IPS-15b (cell line): ENCODE measurements at regions not wholly inside any gene's neighbourhood (a gene's known extent, or its start where the extent isn't known, plus 50 kb on each side); places are given as distances from the start of the nearest gene placed in this dataset.

Experiments used
- H3K27me3 ChIP-seq: one replicate; pipeline ENCODE4 v1.6.1; 2013; ENCODE audit warnings: low read length; ENCODE audit not compliant: control insufficient read depth, insufficient read depth
- H3K36me3 ChIP-seq: one replicate; pipeline ENCODE4 v1.6.1; 2013; ENCODE audit warnings: low read length; ENCODE audit not compliant: control insufficient read depth, insufficient read depth
- H3K4me1 ChIP-seq: one replicate; pipeline ENCODE4 v1.6.1; 2013; ENCODE audit warnings: mild to moderate bottlenecking, low read length; ENCODE audit not compliant: control insufficient read depth, insufficient read depth
- H3K4me3 ChIP-seq: one replicate; pipeline ENCODE4 v1.5.1; 2013; ENCODE audit warnings: low read depth, low read length
- H3K9ac ChIP-seq: one replicate; pipeline ENCODE4 v1.6.1; 2013; ENCODE audit warnings: low read depth, mild to moderate bottlenecking, low read length
- H3K9me3 ChIP-seq: one replicate; pipeline ENCODE4 v1.6.1; 2013; ENCODE audit warnings: mild to moderate bottlenecking, low read length; ENCODE audit not compliant: control insufficient read depth, insufficient read depth

DNA sequence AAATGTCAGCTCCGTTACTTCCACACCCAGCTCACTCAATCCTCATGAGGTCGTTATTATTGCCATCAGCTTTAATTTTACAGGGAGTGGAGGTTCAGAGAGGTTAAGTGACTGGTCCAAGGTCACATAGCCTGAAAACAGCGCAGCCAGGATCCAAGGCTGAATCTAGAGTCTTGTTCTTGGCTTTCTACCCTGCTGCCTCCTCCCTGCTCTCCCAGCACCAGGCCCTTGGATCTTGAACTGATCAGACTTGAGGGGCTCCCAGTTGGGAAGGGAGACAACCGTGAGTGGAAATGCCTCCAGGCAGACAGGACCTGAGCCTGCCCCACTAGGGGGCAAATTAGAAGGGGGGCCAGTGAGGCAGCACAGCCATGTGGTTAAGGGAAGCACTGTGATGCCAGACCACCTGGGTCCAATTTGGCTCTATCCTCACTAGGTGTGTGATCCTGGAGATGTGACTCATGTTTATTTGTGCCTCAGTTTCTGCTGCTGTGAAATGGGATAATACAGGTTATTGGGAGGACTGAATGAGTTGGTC, 135.6 kb upstream of the PTPN1 start:
- Histone ChIP-seq H3K9me3 (no peaks in the 10 kb centered on the region), H3K27me3 (no peaks in the 10 kb centered on the region), H3K36me3 (no peaks in the 10 kb centered on the region), H3K4me3 (no peak overlapping the region), H3K4me1 (no peaks in the 10 kb centered on the region), H3K9ac (no peak overlapping the region)

DNA sequence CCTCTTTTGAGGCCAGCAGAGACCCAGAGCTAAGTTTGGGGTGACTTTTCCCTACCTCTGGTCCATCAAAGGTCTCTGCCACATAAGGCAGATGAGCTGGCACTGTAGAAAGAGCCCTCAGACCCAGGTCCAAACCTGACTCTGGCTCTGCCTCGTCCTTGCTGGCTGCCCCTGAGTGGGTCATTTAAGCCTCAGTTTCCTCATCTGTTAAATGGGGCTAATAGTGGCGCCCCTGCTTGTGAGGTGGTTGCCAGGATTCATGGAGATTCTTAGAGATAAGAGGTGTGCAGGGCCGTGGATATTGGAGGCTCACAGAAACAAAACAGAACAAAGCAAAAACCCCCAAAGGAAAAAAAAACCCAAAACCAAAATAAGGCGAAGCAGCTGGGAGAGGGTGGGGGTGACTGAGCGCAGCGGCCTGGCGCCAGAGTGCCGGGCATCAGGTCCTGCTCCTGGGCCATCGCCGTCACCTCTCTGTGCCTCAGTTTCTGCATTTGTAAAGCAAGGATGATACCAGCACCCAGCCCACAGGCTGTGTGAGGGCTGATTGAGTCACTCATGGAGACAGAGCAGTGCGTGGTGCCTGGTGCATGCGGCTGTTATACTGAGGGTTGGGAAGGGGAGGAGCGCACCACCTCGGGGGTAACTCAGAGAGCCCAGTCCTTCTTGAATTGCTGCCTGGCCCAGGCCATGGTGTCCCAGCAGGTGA, 133.8 kb upstream of the PTPN1 start:
- no peaks in the 10 kb centered on the region for H3K9me3 ChIP-seq
- H3K4me3 ChIP-seq, result no peak overlapping the region
- no peaks in the 10 kb centered on the region for H3K4me1 ChIP-seq
- no peaks in the 10 kb centered on the region for H3K27me3 ChIP-seq
- no peak overlapping the region for H3K9ac ChIP-seq
- H3K36me3 ChIP-seq, result no peaks in the 10 kb centered on the region

DNA sequence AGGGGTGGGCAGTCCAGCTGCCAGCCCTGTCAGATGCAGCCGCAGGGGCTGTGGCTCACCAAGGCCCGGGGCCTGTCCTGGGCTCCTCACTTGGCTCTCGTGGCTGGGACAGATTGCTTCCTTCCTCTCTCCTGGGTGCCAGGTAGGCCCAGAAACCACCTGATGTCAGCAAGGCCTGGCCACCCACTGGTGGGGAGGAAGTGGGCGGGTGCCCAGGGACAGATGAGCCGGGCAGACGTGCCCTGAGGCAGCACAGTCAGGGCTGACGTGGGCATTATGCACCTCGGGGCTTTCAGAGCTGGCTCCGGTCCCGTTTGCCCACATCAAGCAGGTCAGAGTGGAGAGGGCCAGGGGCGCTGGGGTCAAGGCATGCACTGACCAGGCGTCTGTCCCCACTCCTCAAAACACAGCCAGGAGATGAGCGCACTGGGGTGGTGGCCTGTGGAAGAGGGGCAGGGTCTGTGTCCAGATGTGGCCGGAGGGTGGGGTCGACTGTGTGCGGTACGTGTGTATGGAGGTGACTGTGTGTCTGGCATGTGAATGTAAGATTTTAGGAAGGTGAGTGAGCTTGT, 133.2 kb upstream of the PTPN1 start:
- Histone ChIP-seq H3K36me3 (no peaks in the 10 kb centered on the region), H3K9me3 (no peaks in the 10 kb centered on the region), H3K4me3 (no peak overlapping the region), H3K4me1 (no peaks in the 10 kb centered on the region), H3K27me3 (no peaks in the 10 kb centered on the region), H3K9ac (no peak overlapping the region)

DNA sequence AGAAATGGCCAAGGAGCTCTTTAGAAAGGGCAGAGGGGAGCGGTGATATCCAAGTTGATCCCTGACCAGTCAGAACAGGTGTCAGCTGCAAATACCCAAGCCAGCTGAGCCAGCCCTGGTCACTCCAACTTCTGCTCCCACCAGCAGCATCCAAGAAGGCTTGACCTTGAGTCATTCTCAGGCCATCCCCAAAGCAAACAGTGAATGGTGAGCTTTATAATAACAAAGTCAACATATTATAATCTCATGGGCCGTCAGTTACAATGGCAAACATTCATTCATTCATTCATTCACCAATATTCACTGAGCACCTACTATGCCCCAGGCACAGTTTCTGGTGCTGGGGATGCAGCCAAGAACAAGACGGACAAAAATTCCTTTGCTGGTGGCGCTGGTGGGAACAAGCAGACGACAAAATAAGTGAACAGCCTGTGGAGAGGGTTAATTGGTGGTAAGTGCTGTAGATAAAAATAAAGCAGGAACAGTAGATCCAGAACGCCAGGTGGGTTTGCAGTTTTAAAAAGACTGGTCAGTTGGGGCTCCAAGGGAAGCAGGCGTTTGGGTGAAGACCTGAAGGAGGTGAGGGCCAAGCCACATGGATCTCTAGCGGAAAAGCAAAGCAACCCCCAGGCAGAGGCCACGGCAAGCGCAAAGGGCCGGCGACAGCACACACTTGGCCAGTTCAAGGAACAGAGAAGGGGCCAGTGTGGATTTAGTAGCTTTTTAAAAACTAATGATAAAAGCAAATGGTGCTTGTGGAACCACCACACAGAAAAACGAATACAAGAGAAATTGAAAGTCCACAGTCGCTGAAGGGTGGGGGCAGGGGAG, 131.8 kb upstream of the PTPN1 start:
- H3K27me3 ChIP-seq, result no peaks in the 10 kb centered on the region
- no peaks in the 10 kb centered on the region for H3K4me1 ChIP-seq
- no peak overlapping the region for H3K4me3 ChIP-seq
- no peaks in the 10 kb centered on the region for H3K9me3 ChIP-seq
- no peaks in the 10 kb centered on the region for H3K36me3 ChIP-seq
- H3K9ac ChIP-seq, result no peak overlapping the region

DNA sequence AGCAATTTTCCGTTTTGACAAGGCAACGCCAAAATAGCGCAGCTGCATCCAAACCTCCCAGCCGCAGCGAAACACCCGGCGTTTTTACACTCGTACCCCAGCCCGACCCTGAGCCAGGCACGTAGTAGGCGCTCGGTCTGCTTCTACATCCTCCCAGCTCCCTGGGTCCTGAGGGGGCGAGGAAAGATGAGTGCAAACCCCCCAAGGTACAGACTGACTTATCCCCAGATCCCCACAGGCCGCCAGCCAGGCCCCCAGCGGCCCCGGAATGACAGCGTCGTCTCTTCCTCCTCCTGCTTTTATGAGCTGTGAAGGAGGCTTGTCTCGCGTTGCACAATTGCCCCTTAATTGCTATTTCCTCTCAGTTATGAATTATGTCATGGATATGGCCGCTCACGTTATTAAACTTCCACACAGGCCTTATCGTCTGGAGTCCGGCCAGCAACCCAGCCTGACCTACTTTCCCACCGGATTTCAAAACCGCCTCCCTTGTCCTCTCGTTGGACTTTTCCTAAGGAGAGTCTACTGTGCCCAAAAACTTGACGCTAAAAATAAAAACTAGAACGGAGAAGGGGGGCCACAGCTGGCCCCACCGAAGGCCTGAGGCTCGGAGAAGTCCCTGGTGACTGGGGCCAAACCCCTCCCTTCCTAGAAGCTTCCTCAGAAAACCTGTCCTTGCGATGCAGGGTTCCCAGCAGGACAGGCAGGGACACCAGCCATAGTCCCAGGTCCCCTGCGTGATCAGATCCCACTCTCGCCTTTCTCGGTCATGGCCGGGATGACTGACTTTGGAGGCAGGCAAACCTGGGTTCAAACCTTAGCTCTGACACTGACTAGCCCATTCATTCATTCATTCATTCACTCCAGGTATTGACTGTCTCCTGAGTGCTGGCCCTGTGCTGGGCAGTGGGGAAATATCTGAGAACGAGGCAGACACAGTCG, 130.9 kb upstream of the PTPN1 start:
- H3K36me3 ChIP-seq, result no peaks in the 10 kb centered on the region
- no peak overlapping the region for H3K4me3 ChIP-seq
- H3K9me3 ChIP-seq, result no peaks in the 10 kb centered on the region
- H3K9ac ChIP-seq, result no peak overlapping the region
- no peaks in the 10 kb centered on the region for H3K27me3 ChIP-seq
- no peaks in the 10 kb centered on the region for H3K4me1 ChIP-seq

DNA sequence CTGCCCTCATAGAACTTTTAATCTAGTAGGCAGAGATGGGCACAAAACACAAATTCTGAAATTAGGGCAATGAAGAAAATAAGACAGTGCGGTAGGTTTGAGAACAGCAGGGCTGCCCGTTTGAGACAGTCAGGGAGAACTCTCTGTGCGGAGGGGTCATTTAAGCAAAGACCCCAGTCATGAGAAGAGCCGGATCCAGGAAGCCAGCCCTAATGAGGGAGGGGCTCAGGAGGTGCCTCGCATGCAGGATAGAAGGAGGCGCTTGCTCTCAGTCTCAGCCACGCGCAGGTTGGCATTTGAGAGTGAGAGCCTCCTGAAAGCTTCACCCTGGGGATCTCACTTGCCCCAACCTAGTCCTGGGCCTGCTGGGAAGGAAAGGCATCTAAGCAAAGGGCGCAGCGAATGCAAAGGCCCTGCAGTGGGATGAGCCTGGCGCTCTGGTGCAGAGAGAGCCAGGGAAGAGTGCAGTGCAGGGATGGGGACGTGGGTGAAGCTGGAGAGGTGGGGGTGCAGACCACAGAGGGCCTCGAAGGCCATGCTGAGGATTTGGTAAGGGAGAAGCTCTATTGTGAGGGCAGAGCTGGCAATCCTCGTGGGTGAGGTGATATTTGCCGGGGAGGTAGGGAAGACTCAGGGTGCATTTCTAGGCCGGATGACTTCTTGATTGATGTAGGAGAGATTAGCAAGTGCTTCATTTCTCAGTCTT, 130.0 kb upstream of the PTPN1 start:
- no peaks in the 10 kb centered on the region for H3K4me1 ChIP-seq
- H3K27me3 ChIP-seq, result no peaks in the 10 kb centered on the region
- no peaks in the 10 kb centered on the region for H3K9me3 ChIP-seq
- no peaks in the 10 kb centered on the region for H3K36me3 ChIP-seq
- no peak overlapping the region for H3K4me3 ChIP-seq
- no peak overlapping the region for H3K9ac ChIP-seq

DNA sequence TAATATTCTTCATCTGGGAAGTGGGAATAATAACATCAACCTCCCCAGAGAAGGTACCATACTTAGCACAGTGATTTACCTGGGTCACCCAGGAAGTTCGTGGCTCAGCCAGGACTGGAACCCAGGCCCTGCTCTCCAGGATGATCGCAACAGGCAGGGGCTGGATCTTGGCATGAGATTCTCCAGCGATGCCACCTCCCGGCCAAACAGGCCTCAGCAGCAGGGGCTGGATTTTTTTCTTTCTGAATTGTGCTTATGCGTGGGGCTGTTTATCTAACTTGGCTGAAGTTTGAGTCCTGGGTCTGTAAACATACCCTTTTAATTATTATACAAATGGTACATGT, 129.5 kb upstream of the PTPN1 start:
- H3K4me3 ChIP-seq, result no peak overlapping the region
- H3K9ac ChIP-seq, result no peak overlapping the region
- H3K36me3 ChIP-seq, result no peaks in the 10 kb centered on the region
- H3K27me3 ChIP-seq, result no peaks in the 10 kb centered on the region
- H3K9me3 ChIP-seq, result no peaks in the 10 kb centered on the region
- no peaks in the 10 kb centered on the region for H3K4me1 ChIP-seq

DNA sequence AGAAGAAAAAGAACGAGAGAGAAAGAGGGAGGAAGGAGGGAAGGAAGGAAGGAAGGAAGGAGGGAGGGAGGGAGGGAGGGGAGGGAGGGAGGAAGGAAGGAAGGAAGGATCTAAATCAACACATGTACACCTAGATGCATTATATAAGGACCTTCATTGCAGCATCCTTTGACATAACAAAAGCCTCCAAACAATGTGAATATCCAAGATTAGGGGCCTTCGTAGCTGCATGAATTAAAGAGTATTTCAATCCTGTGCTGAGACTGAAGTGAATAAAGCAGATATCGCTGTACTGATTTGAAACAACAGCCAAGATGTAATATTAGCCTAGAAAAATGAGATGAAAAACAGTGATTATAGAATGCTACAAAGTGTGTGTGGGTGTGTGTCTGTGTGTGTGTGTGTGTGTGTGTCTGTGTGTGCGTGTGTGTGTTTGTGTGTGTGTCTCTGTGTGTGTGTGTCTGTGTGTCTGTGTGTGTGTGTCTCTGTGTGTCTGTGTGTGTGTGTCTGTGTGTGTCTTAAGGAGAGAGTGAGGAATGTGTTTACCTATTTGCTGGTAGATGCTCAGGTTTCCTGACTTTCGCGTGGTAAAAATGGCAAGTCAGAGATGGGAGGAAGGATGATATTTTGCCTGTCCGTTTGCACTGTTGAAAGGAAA, 129.0 kb upstream of the PTPN1 start:
- H3K4me1 ChIP-seq, result no peaks in the 10 kb centered on the region
- no peaks in the 10 kb centered on the region for H3K36me3 ChIP-seq
- H3K27me3 ChIP-seq, result no peaks in the 10 kb centered on the region

DNA sequence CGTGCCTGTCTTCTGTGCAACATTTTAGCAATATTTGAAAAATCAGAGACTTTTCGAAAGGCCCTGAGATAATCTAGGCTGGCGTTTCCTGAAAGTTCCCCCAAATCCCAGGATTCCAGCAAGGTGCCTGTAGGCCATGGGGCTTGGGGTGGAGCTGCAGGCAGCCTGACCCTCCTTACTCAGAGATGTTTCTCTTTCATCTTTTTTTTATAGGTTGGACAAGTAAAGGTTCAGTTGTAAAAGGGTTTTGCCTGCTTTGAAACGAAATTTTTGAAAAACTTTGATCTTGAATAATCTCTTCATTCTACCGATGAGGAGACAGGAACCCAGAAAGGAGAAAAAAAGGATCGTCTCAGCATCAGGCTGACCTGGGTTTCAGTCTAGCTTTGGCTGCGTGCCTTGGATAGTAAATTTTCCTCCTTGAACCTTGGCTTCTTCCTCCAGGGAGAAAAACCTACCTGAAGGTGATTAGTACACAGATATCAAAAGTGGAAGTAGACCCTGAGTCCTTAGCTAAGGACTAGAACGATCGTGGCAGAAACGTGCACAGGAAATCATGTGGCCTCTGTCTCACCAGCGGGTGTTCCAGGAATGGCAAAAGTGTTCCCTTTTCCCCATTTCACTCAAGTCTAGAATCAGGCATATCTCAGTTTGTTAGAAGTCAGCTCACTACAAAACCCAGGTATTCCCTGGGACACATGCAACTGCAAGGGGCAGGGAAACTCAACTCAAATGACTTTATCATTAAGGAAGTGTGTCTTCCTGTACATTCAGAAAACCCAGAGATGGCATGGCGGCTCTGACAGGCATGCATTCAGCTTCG, 128.2 kb upstream of the PTPN1 start:
- H3K36me3 ChIP-seq, result no peaks in the 10 kb centered on the region
- no peaks in the 10 kb centered on the region for H3K27me3 ChIP-seq
- no peak overlapping the region for H3K4me3 ChIP-seq
- H3K4me1 ChIP-seq, result no peaks in the 10 kb centered on the region
- no peaks in the 10 kb centered on the region for H3K9me3 ChIP-seq
- no peak overlapping the region for H3K9ac ChIP-seq

More for the DNA sequence above, 129.0 kb upstream of the PTPN1 start:
- Histone ChIP-seq H3K4me3 (no peak overlapping the region), H3K9me3 (no peaks in the 10 kb centered on the region), H3K9ac (no peak overlapping the region)
